ENCODE measurements at regions not wholly inside any gene's neighbourhood (a gene's known extent, or its start where the extent isn't known, plus 50 kb on each side); places are given as distances from the start of the nearest gene placed in this dataset.

GRCh38 chr5:98639274-98639673, 134.2 kb upstream of the RGMB start:
- peak; percentile 73 for DNase-seq

GRCh38 chr5:98641671-98642070, 131.8 kb upstream of the RGMB start:
- no peak for DNase-seq

GRCh38 chr5:98643569-98643968, 129.9 kb upstream of the RGMB start:
- no peak for DNase-seq

- no peak for DNase-seq
Measured at GRCh38 chr5:98651715-98652114, 121.7 kb upstream of the RGMB start.

- DNase-seq = no peak
Measured at GRCh38 chr5:98656125-98656795, 117.2 kb upstream of the RGMB start.

- no peak for DNase-seq
Measured at GRCh38 chr5:98656796-98657195, 116.7 kb upstream of the RGMB start.

- no peak for DNase-seq
Measured at GRCh38 chr5:98657559-98657958, 115.9 kb upstream of the RGMB start.

- no peak for DNase-seq
Measured at GRCh38 chr5:98663521-98663920, 109.9 kb upstream of the RGMB start.

GRCh38 chr5:98664736-98665135, 108.7 kb upstream of the RGMB start:
- no peak for DNase-seq

GRCh38 chr5:98679963-98680362, 93.5 kb upstream of the RGMB start:
- DNase-seq = no peak

- DNase-seq = no peak
Measured at GRCh38 chr5:98690002-98690401, 83.5 kb upstream of the RGMB start.

- no peak for DNase-seq
Measured at GRCh38 chr5:98694902-98695301, 78.6 kb upstream of the RGMB start.

- no peak for DNase-seq
Measured at GRCh38 chr5:98698359-98698758, 75.1 kb upstream of the RGMB start.

GRCh38 chr5:98700730-98701129, 72.7 kb upstream of the RGMB start:
- no peak for DNase-seq

- DNase-seq = no peak
Measured at GRCh38 chr5:98705841-98706240, 67.6 kb upstream of the RGMB start.

GRCh38 chr5:98709681-98710080, 63.8 kb upstream of the RGMB start:
- no peak for DNase-seq

GRCh38 chr5:98713027-98713426, 60.4 kb upstream of the RGMB start:
- no peak for DNase-seq

- DNase-seq = no peak
Measured at GRCh38 chr5:98713856-98714255, 59.6 kb upstream of the RGMB start.

- no peak for DNase-seq
Measured at GRCh38 chr5:98714710-98715288, 58.7 kb upstream of the RGMB start.

- no peak for DNase-seq
Measured at GRCh38 chr5:98721231-98721928, 52.1 kb upstream of the RGMB start.

GRCh38 chr5:98722188-98722587, 51.3 kb upstream of the RGMB start:
- no peak for DNase-seq

- no peak for DNase-seq
Measured at GRCh38 chr5:98723061-98723460, 50.4 kb upstream of the RGMB start.

All from NCI-H1092 treated with DMSO at 0.1 percent for 48 hours (cell line).